ENCODE measurements at regions not wholly inside any gene's neighbourhood (a gene's known extent, or its start where the extent isn't known, plus 50 kb on each side); places are given as distances from the start of the nearest gene placed in this dataset.

- Mint-ChIP-seq H3K27ac (no peak overlapping the region), H3K4me1 (no peaks in the 10 kb centered on the region), H3K27me3 (no peaks in the 10 kb centered on the region), H3K4me3 (no peak overlapping the region), H3K9me3 (ENCODE audit: insufficient read depth) (no peaks in the 10 kb centered on the region)
- WGBS (ENCODE audit: insufficient coverage): 78% methylated on average over 1 of the region's 3 CpGs
- TF ChIP-seq EZH2 (IDR thresholded peaks at IDR 0.05; ENCODE audit: borderline replicate concordance, insufficient read depth, low read depth, low read length, poor library complexity, severe bottlenecking) (no peak), CTCF (IDR thresholded peaks at IDR 0.05) (no peak)
- no peak overlapping the region for H3K9ac ChIP-seq (ENCODE audit: low read length)
- intact Hi-C loops (cut with micrococcal nuclease): no loop called here
- H3K4me1 ChIP-seq (ENCODE audit: control insufficient read depth in 2 of 2, insufficient read depth in 2 of 2, low read length in 2 of 2): no peaks in the 10 kb centered on the region
- CTCF ChIA-PET: no interaction called here
- H3K9me3 ChIP-seq (ENCODE audit: control extremely low read depth in 1 of 3, control insufficient read depth in 2 of 3, insufficient read depth in 1 of 3, low read length in 2 of 3): peaks cover 0 to 6% (median 0%) of the 10 kb centered on the region in 3 donors
- H3K36me3 ChIP-seq (replicated peaks in 1 of 2; ENCODE audit: control extremely low read depth in 1 of 2, control insufficient read depth in 1 of 2, extremely low read depth in 1 of 2, insufficient read depth in 2 of 2, low read length in 1 of 2): no peaks in the 10 kb centered on the region
- no peak for DNase-seq
- no peak overlapping the region for H3K4me3 ChIP-seq (ENCODE audit: control extremely low read depth in 1 of 5, extremely low read depth in 1 of 5, insufficient read depth in 1 of 5, low read depth in 2 of 5, low read length in 4 of 5)
- POLR2A ChIA-PET: no interaction called here
- no peak overlapping the region for H2AFZ ChIP-seq (ENCODE audit: insufficient read depth, low read depth, low read length, poor library complexity, severe bottlenecking)
- H4K20me1 ChIP-seq (ENCODE audit: control insufficient read depth, insufficient read depth, low read length, poor library complexity, severe bottlenecking): no peaks in the 10 kb centered on the region
- no peaks in the 10 kb centered on the region for H3K27me3 ChIP-seq (replicated peaks in 1 of 4; ENCODE audit: control extremely low read depth in 1 of 4, control insufficient read depth in 3 of 4, insufficient read depth in 4 of 4, low read length in 3 of 4)
- no peak overlapping the region for H3K27ac ChIP-seq (ENCODE audit: low read length in 2 of 2)
- no peak overlapping the region for H3K4me2 ChIP-seq (replicated peaks; ENCODE audit: low read depth, low read length, poor library complexity, severe bottlenecking)
- no peak for ATAC-seq (ENCODE audit: low read depth)
- H3K79me2 ChIP-seq (ENCODE audit: control insufficient read depth, insufficient read depth, low read length): no peaks in the 10 kb centered on the region
Measured at GRCh38 chr9:85200726-85201404, 531.3 kb downstream of the NTRK2 start.

GRCh38 chr9:85199866-85200495 is 530.5 kb downstream of the NTRK2 start:
- Histone ChIP-seq H3K9me3 (ENCODE audit: control extremely low read depth in 1 of 3, control insufficient read depth in 2 of 3, insufficient read depth in 1 of 3, low read length in 2 of 3) (peaks cover 0 to 6% (median 0%) of the 10 kb centered on the region in 3 donors), H3K36me3 (replicated peaks in 1 of 2; ENCODE audit: control extremely low read depth in 1 of 2, control insufficient read depth in 1 of 2, extremely low read depth in 1 of 2, insufficient read depth in 2 of 2, low read length in 1 of 2) (no peaks in the 10 kb centered on the region), H3K4me3 (ENCODE audit: control extremely low read depth in 1 of 5, extremely low read depth in 1 of 5, insufficient read depth in 1 of 5, low read depth in 2 of 5, low read length in 4 of 5) (no peak overlapping the region), H3K27me3 (replicated peaks in 1 of 4; ENCODE audit: control extremely low read depth in 1 of 4, control insufficient read depth in 3 of 4, insufficient read depth in 4 of 4, low read length in 3 of 4) (no peaks in the 10 kb centered on the region), H4K20me1 (ENCODE audit: control insufficient read depth, insufficient read depth, low read length, poor library complexity, severe bottlenecking) (no peaks in the 10 kb centered on the region), H3K4me2 (replicated peaks; ENCODE audit: low read depth, low read length, poor library complexity, severe bottlenecking) (no peak overlapping the region), H2AFZ (ENCODE audit: insufficient read depth, low read depth, low read length, poor library complexity, severe bottlenecking) (no peak overlapping the region), H3K79me2 (ENCODE audit: control insufficient read depth, insufficient read depth, low read length) (no peaks in the 10 kb centered on the region), H3K27ac (ENCODE audit: low read length in 2 of 2) (no peak overlapping the region), H3K9ac (ENCODE audit: low read length) (no peak overlapping the region), H3K4me1 (ENCODE audit: control insufficient read depth in 2 of 2, insufficient read depth in 2 of 2, low read length in 2 of 2) (no peaks in the 10 kb centered on the region)
- no peaks in the 10 kb centered on the region for H3K27me3 Mint-ChIP-seq
- H3K9me3 Mint-ChIP-seq (ENCODE audit: insufficient read depth): peaks cover 1% of the 10 kb centered on the region
- ATAC-seq (ENCODE audit: low read depth): no peak
- DNase-seq: no peak
- intact Hi-C loops (cut with micrococcal nuclease): no loop called here
- CTCF ChIA-PET: no interaction called here
- POLR2A ChIA-PET: no interaction called here
- no peak overlapping the region for H3K4me3 Mint-ChIP-seq
- H3K27ac Mint-ChIP-seq: no peak overlapping the region
- no CpG with 5 or more reads among the region's 1 CpG for WGBS (ENCODE audit: insufficient coverage)
- H3K4me1 Mint-ChIP-seq: no peaks in the 10 kb centered on the region
- TF ChIP-seq CTCF (IDR thresholded peaks at IDR 0.05): no peak
- TF ChIP-seq EZH2 (IDR thresholded peaks at IDR 0.05; ENCODE audit: borderline replicate concordance, insufficient read depth, low read depth, low read length, poor library complexity, severe bottlenecking): no peak

Data from B cell (primary cell).